ENCODE measurements at regions not wholly inside any gene's neighbourhood (a gene's known extent, or its start where the extent isn't known, plus 50 kb on each side); places are given as distances from the start of the nearest gene placed in this dataset.
"Not testable (repeated sequence)": the region's sequence is repeated elsewhere in the genome, so short reads cannot be mapped to it uniquely, and the experiment has no call there.

GRCh38 chr6:66082914-66083313, 375.9 kb upstream of the EYS start:
- DNase-seq (ENCODE audit: low spot score) (no peak), ATAC-seq (no peak)
- intact Hi-C loops (cut with DNase I), result no loop called here

- ATAC-seq (no peak), DNase-seq (ENCODE audit: low spot score) (no peak)
- intact Hi-C loops (cut with DNase I), result no loop called here
Measured at GRCh38 chr6:66068907-66069306, 361.9 kb upstream of the EYS start.

- ATAC-seq, result no peak
- intact Hi-C loops (cut with DNase I), result no loop called here
- DNase-seq (ENCODE audit: low spot score), result no peak
Measured at GRCh38 chr6:66068033-66068432, 361.0 kb upstream of the EYS start.

GRCh38 chr6:66065313-66065712, 358.3 kb upstream of the EYS start:
- no peak for ATAC-seq
- intact Hi-C loops (cut with DNase I), result no loop called here
- DNase-seq (ENCODE audit: low spot score), result no peak

GRCh38 chr6:66057034-66057433, 350.0 kb upstream of the EYS start:
- DNase-seq (ENCODE audit: low spot score), result no peak
- intact Hi-C loops (cut with DNase I), result no loop called here
- ATAC-seq, result no peak

GRCh38 chr6:66054967-66055366, 347.9 kb upstream of the EYS start:
- DNase-seq (ENCODE audit: low spot score), result no peak
- intact Hi-C loops (cut with DNase I), result no loop called here
- no peak for ATAC-seq

- ATAC-seq, result no peak
- no peak for DNase-seq (ENCODE audit: low spot score)
- intact Hi-C loops (cut with DNase I), result no loop called here
Measured at GRCh38 chr6:66051812-66052211, 344.8 kb upstream of the EYS start.

GRCh38 chr6:66048684-66049474, 341.9 kb upstream of the EYS start:
- DNase-seq (ENCODE audit: low spot score) (no peak), ATAC-seq (no peak)
- intact Hi-C loops (cut with DNase I), result no loop called here

- DNase-seq (ENCODE audit: low spot score), result no peak
- no peak for ATAC-seq
- intact Hi-C loops (cut with DNase I), result no loop called here
Measured at GRCh38 chr6:66032626-66033025, 325.6 kb upstream of the EYS start.

- no peak for ATAC-seq
- intact Hi-C loops (cut with DNase I), result no loop called here
- no peak for DNase-seq (ENCODE audit: low spot score)
Measured at GRCh38 chr6:66029391-66029790, 322.4 kb upstream of the EYS start.

- ATAC-seq (no peak), DNase-seq (ENCODE audit: low spot score) (no peak)
- intact Hi-C loops (cut with DNase I), result no loop called here
Measured at GRCh38 chr6:65999288-65999791, 292.3 kb upstream of the EYS start.

- DNase-seq (ENCODE audit: low spot score), result no peak
- no peak for ATAC-seq
- intact Hi-C loops (cut with DNase I), result no loop called here
Measured at GRCh38 chr6:65998544-65998943, 291.5 kb upstream of the EYS start.

GRCh38 chr6:65997539-65997938, 290.5 kb upstream of the EYS start:
- no peak for ATAC-seq
- intact Hi-C loops (cut with DNase I), result no loop called here
- DNase-seq (ENCODE audit: low spot score), result no peak

- intact Hi-C loops (cut with DNase I), result no loop called here
- no peak for DNase-seq (ENCODE audit: low spot score)
- no peak for ATAC-seq
Measured at GRCh38 chr6:65996096-65996495, 289.1 kb upstream of the EYS start.

GRCh38 chr6:65989676-65990075, 282.6 kb upstream of the EYS start:
- ATAC-seq (no peak), DNase-seq (ENCODE audit: low spot score) (no peak)
- intact Hi-C loops (cut with DNase I), result no loop called here

- ATAC-seq (no peak), DNase-seq (ENCODE audit: low spot score) (no peak)
- intact Hi-C loops (cut with DNase I), result no loop called here
Measured at GRCh38 chr6:65988006-65988405, 281.0 kb upstream of the EYS start.

- DNase-seq (ENCODE audit: low spot score) (no peak), ATAC-seq (no peak)
- intact Hi-C loops (cut with DNase I), result no loop called here
Measured at GRCh38 chr6:65984089-65984488, 277.1 kb upstream of the EYS start.

GRCh38 chr6:65979120-65979519, 272.1 kb upstream of the EYS start:
- intact Hi-C loops (cut with DNase I), result no loop called here
- DNase-seq (ENCODE audit: low spot score), result no peak
- no peak for ATAC-seq

- intact Hi-C loops (cut with DNase I); ATAC-seq: not testable (repeated sequence)
Measured at GRCh38 chr6:65971252-65971651, 264.2 kb upstream of the EYS start.

GRCh38 chr6:65964261-65964660, 257.2 kb upstream of the EYS start:
- intact Hi-C loops (cut with DNase I), result no loop called here
- no peak for ATAC-seq
- no peak for DNase-seq (ENCODE audit: low spot score)

More at GRCh38 chr6:65971252-65971651, 264.2 kb upstream of the EYS start:
- not testable (repeated sequence) for DNase-seq (ENCODE audit: low spot score)

GRCh38 chr6:65955034-65955433, 248.0 kb upstream of the EYS start:
- ATAC-seq (no peak), DNase-seq (ENCODE audit: low spot score) (no peak)
- intact Hi-C loops (cut with DNase I), result no loop called here
